Fibroblast of peridontal ligament (primary cell): ENCODE measurements at regions not wholly inside any gene's neighbourhood (a gene's known extent, or its start where the extent isn't known, plus 50 kb on each side); places are given as distances from the start of the nearest gene placed in this dataset.

ENCODE experiments used
- DNase-seq: peaks from one replicate; pipeline ENCODE4 v3.0.0-alpha.2; 2010; ENCODE audit errors: extremely low read depth

- DNase-seq: no peak
Measured at GRCh38 chr14:58947814-58948445, 240.5 kb upstream of the DAAM1 start.

- no peak for DNase-seq
Measured at GRCh38 chr14:58950555-58950954, 237.9 kb upstream of the DAAM1 start.

- DNase-seq: no peak
Measured at GRCh38 chr14:58951143-58951542, 237.3 kb upstream of the DAAM1 start.

- no peak for DNase-seq
Measured at GRCh38 chr14:58954052-58954451, 234.4 kb upstream of the DAAM1 start.

GRCh38 chr14:58954901-58955861 lies 233.3 kb upstream of the DAAM1 start:
- peak; percentile 50 for DNase-seq

- no peak for DNase-seq
Measured at GRCh38 chr14:58961045-58961731, 227.3 kb upstream of the DAAM1 start.

- DNase-seq: no peak
Measured at GRCh38 chr14:58963873-58964597, 224.4 kb upstream of the DAAM1 start.

GRCh38 chr14:58964598-58964928 lies 223.9 kb upstream of the DAAM1 start:
- no peak for DNase-seq

GRCh38 chr14:58965601-58966000 lies 222.9 kb upstream of the DAAM1 start:
- no peak for DNase-seq

- no peak for DNase-seq
Measured at GRCh38 chr14:58966997-58967396, 221.5 kb upstream of the DAAM1 start.

- DNase-seq: no peak
Measured at GRCh38 chr14:58969951-58970751, 218.3 kb upstream of the DAAM1 start.

GRCh38 chr14:58972233-58973017 lies 216.0 kb upstream of the DAAM1 start:
- DNase-seq: no peak

- no peak for DNase-seq
Measured at GRCh38 chr14:58977366-58977765, 211.1 kb upstream of the DAAM1 start.

GRCh38 chr14:58978343-58978742 lies 210.1 kb upstream of the DAAM1 start:
- DNase-seq: peak; percentile 17

GRCh38 chr14:58979325-58979724 lies 209.1 kb upstream of the DAAM1 start:
- DNase-seq: no peak

GRCh38 chr14:58981840-58982239 lies 206.6 kb upstream of the DAAM1 start:
- DNase-seq: no peak

GRCh38 chr14:58985786-58986185 lies 202.7 kb upstream of the DAAM1 start:
- no peak for DNase-seq

GRCh38 chr14:58987591-58987990 lies 200.9 kb upstream of the DAAM1 start:
- no peak for DNase-seq

GRCh38 chr14:58992935-58993334 lies 195.5 kb upstream of the DAAM1 start:
- DNase-seq: peak; percentile 5

- peak; percentile 14 for DNase-seq
Measured at GRCh38 chr14:58994130-58994529, 194.3 kb upstream of the DAAM1 start.
